Duodenal mucosa (tissue), 2 donors: ENCODE measurements at regions not wholly inside any gene's neighbourhood (a gene's known extent, or its start where the extent isn't known, plus 50 kb on each side); places are given as distances from the start of the nearest gene placed in this dataset.

Experiments used
- H3K27ac ChIP-seq: one replicate; pipeline ENCODE4 v1.7.0; 2013; ENCODE audit warnings: low read depth, low read length
- H3K27me3 ChIP-seq, 2 donors: one replicate each; pipeline ENCODE4 v1.7.0; 2013; ENCODE audit warnings: low read length in 2 of 2, control low read depth in 1 of 2; ENCODE audit not compliant: insufficient read depth in 2 of 2, control insufficient read depth in 1 of 2
- H3K36me3 ChIP-seq, 2 donors: one replicate each; pipeline ENCODE4 v1.7.0; 2013; ENCODE audit warnings: low read length in 2 of 2, control low read depth in 1 of 2; ENCODE audit not compliant: insufficient read depth in 2 of 2, control insufficient read depth in 1 of 2
- H3K4me1 ChIP-seq, 2 donors: one replicate each; pipeline ENCODE4 v1.7.0; 2013; ENCODE audit warnings: low read length in 2 of 2, control low read depth in 1 of 2; ENCODE audit not compliant: insufficient read depth in 2 of 2, control insufficient read depth in 1 of 2
- H3K4me3 ChIP-seq, 2 donors: one replicate each; pipeline ENCODE4 v1.7.0; 2013; ENCODE audit warnings: low read length in 2 of 2, low read depth in 1 of 2
- H3K9ac ChIP-seq, 2 donors: one replicate each; pipeline ENCODE4 v1.7.0; 2013; ENCODE audit warnings: low read length in 2 of 2, low read depth in 1 of 2
- H3K9me3 ChIP-seq, 2 donors: one replicate each; pipeline ENCODE4 v1.7.0; 2013; ENCODE audit warnings: low read length in 2 of 2, control low read depth in 1 of 2; ENCODE audit not compliant: control insufficient read depth in 1 of 2

- H3K27me3 ChIP-seq: no peaks in the 10 kb centered on the region
- H3K9ac ChIP-seq: no peak overlapping the region
- H3K4me3 ChIP-seq: no peak overlapping the region
- H3K36me3 ChIP-seq: no peaks in the 10 kb centered on the region
- no peak overlapping the region for H3K27ac ChIP-seq
- H3K9me3 ChIP-seq: no peaks in the 10 kb centered on the region
- peaks cover 0 to 3% of the 10 kb centered on the region in 2 donors for H3K4me1 ChIP-seq
These were observed 234.6 kb downstream of the TMEM114 start for GRCh38 chr16:8355675-8356074.

- Histone ChIP-seq H3K4me1 (no peaks in the 10 kb centered on the region), H3K36me3 (no peaks in the 10 kb centered on the region), H3K27me3 (no peaks in the 10 kb centered on the region), H3K9me3 (no peaks in the 10 kb centered on the region), H3K27ac (no peak overlapping the region), H3K4me3 (no peak overlapping the region), H3K9ac (no peak overlapping the region)
These were observed 244.0 kb downstream of the TMEM114 start for GRCh38 chr16:8346294-8346693.

GRCh38 chr16:8342276-8342675 lies 248.0 kb downstream of the TMEM114 start:
- no peaks in the 10 kb centered on the region for H3K27me3 ChIP-seq
- no peaks in the 10 kb centered on the region for H3K4me1 ChIP-seq
- H3K27ac ChIP-seq: no peak overlapping the region
- H3K9me3 ChIP-seq: no peaks in the 10 kb centered on the region
- H3K4me3 ChIP-seq: no peak overlapping the region
- H3K9ac ChIP-seq: no peak overlapping the region
- H3K36me3 ChIP-seq: no peaks in the 10 kb centered on the region

- Histone ChIP-seq H3K4me3 (no peak overlapping the region), H3K9me3 (peaks cover 0 to 10% of the 10 kb centered on the region in 2 donors), H3K4me1 (no peaks in the 10 kb centered on the region), H3K9ac (no peak overlapping the region), H3K27ac (no peak overlapping the region), H3K36me3 (no peaks in the 10 kb centered on the region), H3K27me3 (no peaks in the 10 kb centered on the region)
These were observed 259.6 kb downstream of the TMEM114 start for GRCh38 chr16:8330761-8331160.

GRCh38 chr16:8326232-8326631 lies 264.1 kb downstream of the TMEM114 start:
- H3K36me3 ChIP-seq: no peaks in the 10 kb centered on the region
- H3K9me3 ChIP-seq: peaks cover 0 to 6% of the 10 kb centered on the region in 2 donors
- H3K4me3 ChIP-seq: no peak overlapping the region
- no peak overlapping the region for H3K27ac ChIP-seq
- no peaks in the 10 kb centered on the region for H3K27me3 ChIP-seq
- no peak overlapping the region for H3K9ac ChIP-seq
- H3K4me1 ChIP-seq: no peaks in the 10 kb centered on the region

- Histone ChIP-seq H3K27me3 (no peaks in the 10 kb centered on the region), H3K9me3 (peaks cover 0 to 6% of the 10 kb centered on the region in 2 donors), H3K36me3 (no peaks in the 10 kb centered on the region), H3K27ac (no peak overlapping the region), H3K9ac (no peak overlapping the region), H3K4me3 (no peak overlapping the region), H3K4me1 (no peaks in the 10 kb centered on the region)
These were observed 267.2 kb downstream of the TMEM114 start for GRCh38 chr16:8323153-8323552.

GRCh38 chr16:8320131-8320530 lies 270.2 kb downstream of the TMEM114 start:
- Histone ChIP-seq H3K4me3 (no peak overlapping the region), H3K27ac (no peak overlapping the region), H3K4me1 (no peaks in the 10 kb centered on the region), H3K27me3 (no peaks in the 10 kb centered on the region), H3K9me3 (no peaks in the 10 kb centered on the region), H3K36me3 (no peaks in the 10 kb centered on the region), H3K9ac (no peak overlapping the region)

- Histone ChIP-seq H3K9me3 (peaks cover 0 to 5% of the 10 kb centered on the region in 2 donors), H3K4me1 (no peaks in the 10 kb centered on the region), H3K27ac (no peak overlapping the region), H3K4me3 (no peak overlapping the region), H3K36me3 (no peaks in the 10 kb centered on the region), H3K27me3 (no peaks in the 10 kb centered on the region), H3K9ac (no peak overlapping the region)
These were observed 279.5 kb downstream of the TMEM114 start for GRCh38 chr16:8310816-8311215.

GRCh38 chr16:8310323-8310722 lies 280.0 kb downstream of the TMEM114 start:
- H3K9me3 ChIP-seq: peaks cover 0 to 5% of the 10 kb centered on the region in 2 donors
- no peak overlapping the region for H3K27ac ChIP-seq
- H3K4me1 ChIP-seq: no peaks in the 10 kb centered on the region
- no peak overlapping the region for H3K9ac ChIP-seq
- no peaks in the 10 kb centered on the region for H3K36me3 ChIP-seq
- H3K4me3 ChIP-seq: no peak overlapping the region
- H3K27me3 ChIP-seq: no peaks in the 10 kb centered on the region

GRCh38 chr16:8305201-8305600 lies 285.1 kb downstream of the TMEM114 start:
- Histone ChIP-seq H3K27me3 (no peaks in the 10 kb centered on the region), H3K4me3 (no peak overlapping the region), H3K9me3 (peaks cover 0 to 5% of the 10 kb centered on the region in 2 donors), H3K27ac (no peak overlapping the region), H3K9ac (no peak overlapping the region), H3K36me3 (no peaks in the 10 kb centered on the region), H3K4me1 (no peaks in the 10 kb centered on the region)

GRCh38 chr16:8299635-8300034 lies 290.7 kb downstream of the TMEM114 start:
- no peak overlapping the region for H3K4me3 ChIP-seq
- H3K9me3 ChIP-seq: no peaks in the 10 kb centered on the region
- H3K27ac ChIP-seq: no peak overlapping the region
- no peaks in the 10 kb centered on the region for H3K36me3 ChIP-seq
- no peak overlapping the region for H3K9ac ChIP-seq
- no peaks in the 10 kb centered on the region for H3K27me3 ChIP-seq
- no peaks in the 10 kb centered on the region for H3K4me1 ChIP-seq
